GM21390 (cell line): ENCODE measurements at regions not wholly inside any gene's neighbourhood (a gene's known extent, or its start where the extent isn't known, plus 50 kb on each side); places are given as distances from the start of the nearest gene placed in this dataset.
A peak's percentile ranks its signal among the peaks of the same experiment; 100 is the strongest.
"Not testable (repeated sequence)": the region's sequence is repeated elsewhere in the genome, so short reads cannot be mapped to it uniquely, and the experiment has no call there.

Experiments used
- ATAC-seq: cut with Tn5 transposase; IDR thresholded peaks from one replicate; pipeline ENCODE4 v1.9.1; 2021; ENCODE audit not compliant: unreplicated experiment

DNA sequence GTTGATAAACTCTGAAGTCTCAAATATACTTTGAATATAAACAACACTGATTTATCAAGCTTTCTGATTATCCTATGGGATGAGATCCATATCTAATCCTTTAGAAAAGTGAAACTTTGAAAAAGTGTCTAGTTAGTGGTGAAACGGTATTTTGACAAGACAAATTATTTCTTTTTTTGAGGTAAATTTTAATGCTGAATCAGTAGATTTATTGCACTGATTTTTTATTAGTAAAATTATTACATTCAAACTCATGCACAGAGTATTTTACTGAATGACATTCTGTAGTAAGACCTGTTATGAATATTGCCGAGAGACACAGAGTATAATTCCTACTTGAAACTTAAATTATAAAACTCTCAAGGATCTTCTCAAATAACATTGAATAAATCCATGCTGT lies 679.1 kb upstream of the SPRY2 start:
- ATAC-seq, result no peak

DNA sequence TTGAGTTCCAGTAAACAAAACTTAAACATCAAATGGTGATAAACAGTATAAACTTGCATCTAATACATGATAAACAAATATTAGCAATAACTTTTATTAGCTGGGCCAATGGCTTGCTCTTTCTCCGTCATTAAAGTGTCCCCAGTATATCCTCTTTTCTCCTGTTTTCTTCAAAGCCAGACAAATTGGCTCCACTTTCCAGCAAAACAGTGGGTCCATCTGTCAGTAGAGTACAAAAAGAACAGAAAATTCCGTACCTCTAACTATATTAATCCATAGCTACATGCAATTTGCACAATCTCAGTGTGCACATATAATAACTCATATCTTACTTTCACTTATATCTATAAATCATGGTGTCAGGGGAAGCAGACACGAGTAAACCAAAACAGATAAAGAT lies 678.0 kb upstream of the SPRY2 start:
- ATAC-seq, result no peak

GRCh38 chr13:81017513-81018152 lies 676.7 kb upstream of the SPRY2 start:
- peak; percentile 79 for ATAC-seq

DNA sequence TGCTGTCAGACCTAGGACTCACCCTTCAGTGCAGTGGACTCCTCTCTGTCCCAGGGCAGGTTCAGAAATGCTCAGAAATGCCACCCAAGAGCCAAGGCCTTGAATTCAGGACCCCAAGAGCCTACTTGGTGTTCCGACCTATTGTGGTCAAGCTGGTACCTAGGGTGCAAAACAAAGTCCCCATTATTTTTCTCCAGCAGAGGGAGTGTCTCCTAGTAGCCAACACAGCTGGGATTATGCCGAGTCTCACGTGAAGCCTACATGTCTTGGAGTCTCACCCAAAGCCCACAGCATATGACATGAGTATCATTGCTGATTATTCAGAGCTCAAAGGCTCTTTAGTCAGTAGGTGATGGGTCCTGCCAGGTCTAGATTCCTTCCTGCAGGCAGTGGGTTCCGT lies 671.1 kb upstream of the SPRY2 start:
- no peak for ATAC-seq

DNA sequence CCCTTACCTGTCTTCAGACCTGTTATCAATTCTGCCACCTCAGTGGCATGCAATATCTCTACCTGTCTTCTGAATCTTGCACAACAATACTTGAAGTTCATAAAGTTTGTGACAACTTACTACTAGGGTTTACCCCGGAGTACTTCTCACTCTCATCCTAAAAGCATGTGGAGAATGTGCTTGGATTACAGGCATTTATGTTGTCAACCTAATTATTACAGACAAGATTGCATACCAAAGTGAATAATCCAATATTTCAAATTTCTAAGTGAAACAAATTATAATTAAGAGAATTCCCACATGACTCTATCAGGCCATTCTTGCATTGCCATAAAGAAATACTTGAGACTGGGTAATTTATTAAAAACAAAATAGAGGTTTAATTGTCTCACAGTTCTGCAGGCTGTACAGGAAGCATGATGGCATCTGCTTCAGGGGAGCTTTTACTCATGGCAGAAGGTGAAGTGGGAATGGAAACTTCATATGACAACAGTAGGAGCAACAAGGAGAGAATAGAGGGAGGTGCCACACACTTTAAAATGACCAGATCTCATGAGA lies 661.0 kb upstream of the SPRY2 start:
- no peak for ATAC-seq

DNA sequence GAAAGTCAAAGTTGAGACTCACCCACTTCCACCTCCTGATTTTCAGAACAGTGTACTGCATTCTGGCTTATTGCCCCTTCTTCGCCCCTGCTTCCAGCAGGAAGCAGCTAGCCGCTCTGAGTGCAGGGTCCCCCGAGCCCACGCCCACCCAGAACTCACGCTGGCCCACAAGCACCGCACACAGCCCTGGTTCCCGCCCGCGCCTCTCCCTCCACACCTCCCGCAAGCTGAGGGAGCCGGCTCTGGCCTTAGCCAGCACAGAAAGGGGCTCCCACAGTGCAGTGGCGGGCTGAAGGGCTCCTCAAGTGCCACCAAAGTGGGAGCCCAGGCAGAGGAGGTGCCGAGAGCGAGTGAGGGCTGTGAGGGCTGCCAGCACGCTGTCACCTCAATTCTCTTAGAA lies 657.7 kb upstream of the SPRY2 start:
- ATAC-seq, result not testable (repeated sequence)

GRCh38 chr13:80989747-80990146 lies 648.8 kb upstream of the SPRY2 start:
- no peak for ATAC-seq

GRCh38 chr13:80989241-80989640 lies 648.3 kb upstream of the SPRY2 start:
- no peak for ATAC-seq

- no peak for ATAC-seq
Measured at GRCh38 chr13:80988391-80989151, 647.6 kb upstream of the SPRY2 start.

DNA sequence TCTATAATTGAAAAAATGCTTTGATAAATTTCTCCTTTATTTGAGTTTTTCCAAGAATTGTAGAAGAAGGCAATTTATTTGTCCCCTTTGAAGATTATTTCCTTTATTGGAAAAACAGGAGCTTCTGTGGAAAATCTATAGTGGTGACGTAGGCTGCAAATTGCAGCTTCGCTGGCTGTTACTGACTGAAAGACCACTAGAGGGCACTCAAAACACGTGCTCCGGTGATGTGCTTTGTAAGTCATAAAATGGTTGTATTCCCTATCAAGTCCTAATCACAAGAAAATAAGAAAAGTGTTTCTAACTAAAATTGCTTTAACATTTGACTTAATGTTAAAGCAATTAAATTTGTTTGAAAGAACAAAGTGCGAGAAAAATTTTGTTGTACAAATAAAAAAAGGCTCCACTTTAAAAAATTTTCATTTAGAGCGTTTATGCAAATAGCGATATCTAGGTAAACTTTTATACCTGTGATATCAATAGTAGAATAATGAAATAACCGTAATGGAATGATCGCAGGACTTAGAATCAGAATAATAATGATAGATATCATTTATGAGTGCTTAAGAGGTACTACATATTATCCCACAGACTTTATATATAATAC lies 638.2 kb upstream of the SPRY2 start:
- ATAC-seq, result peak; percentile 98

GRCh38 chr13:80977168-80977567 lies 636.2 kb upstream of the SPRY2 start:
- ATAC-seq, result no peak

DNA sequence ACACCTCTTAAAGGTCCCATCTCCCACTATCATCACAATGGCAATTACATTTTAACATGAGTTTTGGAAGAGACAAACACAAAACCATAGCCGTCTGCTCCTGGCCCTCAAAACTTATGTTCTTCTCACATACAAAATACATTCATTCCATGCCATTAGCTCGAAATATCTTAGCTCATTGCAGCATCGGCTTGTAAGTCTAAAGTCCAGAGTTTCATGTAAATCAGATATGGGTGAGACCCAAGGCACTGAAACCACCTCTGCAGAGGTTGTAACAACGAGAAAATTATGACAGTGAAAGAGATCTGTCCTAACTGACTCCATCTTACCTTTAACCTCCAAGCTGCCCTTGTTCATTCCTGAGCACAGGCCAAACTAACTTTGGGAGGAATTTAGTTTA lies 635.0 kb upstream of the SPRY2 start:
- no peak for ATAC-seq

GRCh38 chr13:80973721-80974120 lies 632.8 kb upstream of the SPRY2 start:
- no peak for ATAC-seq

- no peak for ATAC-seq
Measured at GRCh38 chr13:80972857-80973478, 632.0 kb upstream of the SPRY2 start.

DNA sequence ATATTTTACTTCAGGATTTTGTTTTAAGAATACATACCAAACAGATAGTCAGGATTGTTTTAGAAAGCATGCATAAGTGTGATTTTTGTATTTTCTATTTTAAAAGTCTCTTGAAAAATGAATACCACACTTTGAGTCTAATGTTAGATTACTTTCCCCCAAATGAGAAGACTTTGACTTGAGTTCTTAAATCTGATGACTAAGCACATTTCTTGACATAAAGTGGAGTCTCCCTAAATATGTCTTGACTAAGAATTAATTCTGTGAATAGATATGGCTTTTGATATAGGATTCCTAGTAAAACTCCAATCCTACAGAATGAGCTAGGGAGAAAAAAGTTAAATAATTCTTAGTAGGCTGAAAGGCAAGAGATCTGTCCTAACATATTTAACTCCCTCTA lies 624.2 kb upstream of the SPRY2 start:
- ATAC-seq, result no peak

- ATAC-seq, result no peak
Measured at GRCh38 chr13:80962855-80963254, 621.9 kb upstream of the SPRY2 start.

GRCh38 chr13:80962173-80962572 lies 621.2 kb upstream of the SPRY2 start:
- no peak for ATAC-seq

DNA sequence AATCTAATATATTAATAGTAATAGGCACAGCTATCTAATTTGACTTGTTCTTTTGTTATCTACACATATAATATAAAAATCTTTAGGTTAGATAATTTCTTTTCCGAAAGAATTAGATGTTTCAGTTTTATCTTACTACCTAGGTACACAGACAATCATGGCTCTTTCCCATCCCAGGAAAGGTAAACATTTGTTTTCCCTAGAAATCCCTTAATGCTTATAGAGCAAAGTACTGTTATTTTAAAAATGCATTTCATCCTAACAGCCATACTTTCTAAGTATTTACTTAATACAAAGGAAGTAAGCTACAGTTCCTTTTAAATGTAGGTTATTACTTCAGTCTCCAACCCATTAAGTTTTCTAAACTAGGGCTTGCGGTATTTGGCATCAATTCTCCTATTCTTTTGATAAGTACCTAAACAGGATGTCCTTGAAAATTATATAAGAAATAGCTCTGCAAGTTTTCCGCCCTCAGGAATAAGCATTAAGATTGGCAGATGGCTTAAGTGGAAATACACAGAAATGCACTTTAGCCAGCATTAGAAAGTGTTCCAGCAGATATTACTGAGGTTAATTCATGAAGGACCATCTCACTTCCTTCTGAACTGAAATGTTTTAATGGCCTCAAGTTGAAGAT lies 616.2 kb upstream of the SPRY2 start:
- ATAC-seq, result no peak

DNA sequence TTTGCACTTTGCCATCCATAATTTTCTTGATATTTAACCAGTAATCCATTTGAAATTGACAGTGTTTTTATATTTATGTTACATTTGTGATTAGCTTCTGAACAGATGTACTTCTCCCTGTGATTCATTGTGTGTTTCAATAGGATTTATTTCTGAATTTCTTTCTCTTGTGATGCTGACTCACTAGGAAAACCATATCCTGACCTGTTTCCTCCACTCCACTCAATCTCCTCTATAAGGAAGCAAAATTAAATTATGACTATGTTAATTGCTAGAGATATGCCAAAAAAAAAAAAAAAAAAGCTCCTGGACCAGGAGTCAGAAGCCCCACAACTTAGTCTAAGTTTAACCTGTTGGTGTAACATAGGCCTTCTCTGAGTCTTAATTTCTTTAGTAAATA lies 614.6 kb upstream of the SPRY2 start:
- ATAC-seq, result no peak

GRCh38 chr13:80952158-80952557 lies 611.2 kb upstream of the SPRY2 start:
- ATAC-seq, result no peak
